Ovary (tissue), 3 donors: ENCODE measurements at regions not wholly inside any gene's neighbourhood (a gene's known extent, or its start where the extent isn't known, plus 50 kb on each side); places are given as distances from the start of the nearest gene placed in this dataset.

Source experiments
- POLR2A ChIP-seq: fragments of 450-650 bp; IDR thresholded peaks from one replicate; pipeline ENCODE4 v1.6.1; 2017; ENCODE audit warnings: antibody characterized with exemption, mild to moderate bottlenecking, moderate library complexity
- TF ChIP-seq, protein P1 (sequence below), 3 donors: fragments of 450-650 bp in 2 of 3; fragments of 200-600 bp in 1 of 3; IDR thresholded peaks; one replicate each; pipeline versions ENCODE4 v1.5.1 to v1.8.0; 2016 to 2022; ENCODE audit warnings: antibody characterized with exemption in 3 of 3, mild to moderate bottlenecking in 1 of 3
- donor health status: DM: no; HTN: no; CAD: no.

DNA sequence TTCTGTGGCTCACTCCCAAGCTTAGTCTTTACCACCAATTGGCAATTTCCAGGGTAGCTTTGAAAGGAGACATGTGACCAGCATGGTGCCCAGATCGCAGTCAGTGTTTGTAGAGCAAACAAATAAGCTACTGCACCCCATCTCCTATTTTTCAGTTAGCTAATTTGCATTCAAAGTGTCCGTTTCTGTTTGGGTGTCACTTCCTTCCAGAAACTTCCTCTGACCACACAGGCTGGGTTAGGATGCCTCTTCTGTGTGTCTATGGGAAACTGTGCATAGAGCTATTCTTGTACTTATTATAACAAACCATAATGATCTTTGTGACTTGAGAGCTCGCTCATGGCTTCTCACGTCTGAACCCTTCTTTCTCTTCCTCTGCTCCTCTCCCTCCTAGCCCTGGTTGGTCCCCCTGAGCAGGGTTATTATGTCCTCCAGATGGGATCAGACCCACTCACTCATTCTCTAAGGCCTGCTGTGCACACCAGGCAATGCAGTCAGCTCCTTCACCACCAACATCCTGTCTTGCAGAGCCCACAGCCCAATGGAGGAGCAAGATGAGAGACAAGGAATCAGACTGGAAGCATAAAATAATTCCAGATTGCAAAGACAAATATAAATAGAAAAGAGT lies 101.2 kb upstream of the ALK start:
- no peak for TF ChIP-seq POLR2A
- TF ChIP-seq, protein P1, sequence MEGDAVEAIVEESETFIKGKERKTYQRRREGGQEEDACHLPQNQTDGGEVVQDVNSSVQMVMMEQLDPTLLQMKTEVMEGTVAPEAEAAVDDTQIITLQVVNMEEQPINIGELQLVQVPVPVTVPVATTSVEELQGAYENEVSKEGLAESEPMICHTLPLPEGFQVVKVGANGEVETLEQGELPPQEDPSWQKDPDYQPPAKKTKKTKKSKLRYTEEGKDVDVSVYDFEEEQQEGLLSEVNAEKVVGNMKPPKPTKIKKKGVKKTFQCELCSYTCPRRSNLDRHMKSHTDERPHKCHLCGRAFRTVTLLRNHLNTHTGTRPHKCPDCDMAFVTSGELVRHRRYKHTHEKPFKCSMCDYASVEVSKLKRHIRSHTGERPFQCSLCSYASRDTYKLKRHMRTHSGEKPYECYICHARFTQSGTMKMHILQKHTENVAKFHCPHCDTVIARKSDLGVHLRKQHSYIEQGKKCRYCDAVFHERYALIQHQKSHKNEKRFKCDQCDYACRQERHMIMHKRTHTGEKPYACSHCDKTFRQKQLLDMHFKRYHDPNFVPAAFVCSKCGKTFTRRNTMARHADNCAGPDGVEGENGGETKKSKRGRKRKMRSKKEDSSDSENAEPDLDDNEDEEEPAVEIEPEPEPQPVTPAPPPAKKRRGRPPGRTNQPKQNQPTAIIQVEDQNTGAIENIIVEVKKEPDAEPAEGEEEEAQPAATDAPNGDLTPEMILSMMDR (IDR thresholded peaks at IDR 0.05), result no peak
